ENCODE measurements at regions not wholly inside any gene's neighbourhood (a gene's known extent, or its start where the extent isn't known, plus 50 kb on each side); places are given as distances from the start of the nearest gene placed in this dataset.

DNA sequence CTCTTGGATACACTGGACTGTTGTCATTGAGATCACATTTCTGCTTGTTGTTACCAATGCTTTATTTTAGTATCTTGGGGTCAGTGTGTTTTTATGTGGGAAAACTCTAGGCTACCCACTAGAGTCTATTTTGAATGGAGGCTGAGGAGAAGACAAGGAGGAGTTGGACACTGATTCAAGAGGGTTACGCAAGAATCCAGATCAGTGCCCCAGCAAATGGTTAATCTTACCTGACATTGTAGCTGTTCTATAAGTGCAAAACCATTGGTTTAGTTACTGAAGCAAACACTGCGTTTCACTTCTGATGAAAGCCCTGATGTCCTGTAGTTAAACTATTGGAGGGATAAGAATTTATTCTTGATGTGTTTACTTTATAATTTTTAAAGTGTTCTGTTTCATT lies 331.1 kb upstream of the NR3C2 start:
- whole genome bisulfite sequencing (ENCODE audit: low lambda C conversion rate), result 25% methylated on average over 2 of the region's 2 CpGs
- DNase-seq, result no peak
- Histone ChIP-seq H3K27ac (ENCODE audit: low read depth in 2 of 2, low read length in 1 of 2) (no peak overlapping the region), H3K4me1 (ENCODE audit: control insufficient read depth in 1 of 2, insufficient read depth in 2 of 2, low read depth in 1 of 2, low read length in 1 of 2) (0 out of 4 replicates have a peak, but pooled peaks cover 0 to 6% of the 10 kb centered on the region in 2 experiments), H3K27me3 (ENCODE audit: insufficient read depth) (no peaks in the 10 kb centered on the region), H3K4me3 (ENCODE audit: low read depth in 2 of 2, low read length in 1 of 2) (no peak overlapping the region), H3K9me2 (no peaks in the 10 kb centered on the region), H3K9me3 (no peaks in the 10 kb centered on the region), H3K36me3 (replicated peaks in 1 of 2; ENCODE audit: control insufficient read depth in 1 of 2, insufficient read depth in 2 of 2, low read length in 1 of 2) (no peaks in the 10 kb centered on the region), H3K9ac (no peak overlapping the region), H2AFZ (ENCODE audit: low read depth) (no peak overlapping the region), H3F3A (replicated peaks; ENCODE audit: insufficient read depth) (no peaks in the 10 kb centered on the region), H3K79me2 (ENCODE audit: insufficient read depth) (no peaks in the 10 kb centered on the region), H3K4me2 (no peak overlapping the region), H4K20me1 (ENCODE audit: insufficient read depth) (no peaks in the 10 kb centered on the region)
- CTCF ChIA-PET, result no interaction called here
- TF ChIP-seq POLR2AphosphoS5 (IDR thresholded peaks at IDR 0.05; ENCODE audit: low read depth, low read length), result no peak
- TF ChIP-seq, protein P1, sequence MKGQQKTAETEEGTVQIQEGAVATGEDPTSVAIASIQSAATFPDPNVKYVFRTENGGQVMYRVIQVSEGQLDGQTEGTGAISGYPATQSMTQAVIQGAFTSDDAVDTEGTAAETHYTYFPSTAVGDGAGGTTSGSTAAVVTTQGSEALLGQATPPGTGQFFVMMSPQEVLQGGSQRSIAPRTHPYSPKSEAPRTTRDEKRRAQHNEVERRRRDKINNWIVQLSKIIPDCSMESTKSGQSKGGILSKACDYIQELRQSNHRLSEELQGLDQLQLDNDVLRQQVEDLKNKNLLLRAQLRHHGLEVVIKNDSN (IDR thresholded peaks at IDR 0.05; ENCODE audit: borderline replicate concordance, low read depth), result no peak
- TF ChIP-seq JUND (IDR thresholded peaks at IDR 0.05), result no peak
- TF ChIP-seq MXI1 (IDR thresholded peaks at IDR 0.05; ENCODE audit: low read depth, low read length), result no peak
- TF ChIP-seq, protein P2, sequence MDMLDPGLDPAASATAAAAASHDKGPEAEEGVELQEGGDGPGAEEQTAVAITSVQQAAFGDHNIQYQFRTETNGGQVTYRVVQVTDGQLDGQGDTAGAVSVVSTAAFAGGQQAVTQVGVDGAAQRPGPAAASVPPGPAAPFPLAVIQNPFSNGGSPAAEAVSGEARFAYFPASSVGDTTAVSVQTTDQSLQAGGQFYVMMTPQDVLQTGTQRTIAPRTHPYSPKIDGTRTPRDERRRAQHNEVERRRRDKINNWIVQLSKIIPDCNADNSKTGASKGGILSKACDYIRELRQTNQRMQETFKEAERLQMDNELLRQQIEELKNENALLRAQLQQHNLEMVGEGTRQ (IDR thresholded peaks at IDR 0.05; ENCODE audit: borderline replicate concordance, low read depth, low read length), result no peak
- no peak for TF ChIP-seq TEAD4 (IDR thresholded peaks at IDR 0.05; ENCODE audit: borderline replicate concordance, insufficient read depth)
- no peak for TF ChIP-seq SMC3 (IDR thresholded peaks at IDR 0.05; ENCODE audit: low read depth, low read length)
- no peak for TF ChIP-seq IRF3 (IDR thresholded peaks at IDR 0.05; ENCODE audit: low read depth, low read length)
- TF ChIP-seq NFIC (IDR thresholded peaks at IDR 0.05; ENCODE audit: borderline replicate concordance), result no peak
- TF ChIP-seq TCF12 (IDR thresholded peaks at IDR 0.05), result no peak
- TF ChIP-seq RXRA (IDR thresholded peaks at IDR 0.05; ENCODE audit: borderline replicate concordance, low read depth), result no peak
- no peak for TF ChIP-seq RAD21 (IDR thresholded peaks at IDR 0.05; ENCODE audit: low read length)
- no peak for TF ChIP-seq EZH2phosphoT487 (IDR thresholded peaks at IDR 0.05; ENCODE audit: borderline replicate concordance, low read depth)
- TF ChIP-seq, protein P3, sequence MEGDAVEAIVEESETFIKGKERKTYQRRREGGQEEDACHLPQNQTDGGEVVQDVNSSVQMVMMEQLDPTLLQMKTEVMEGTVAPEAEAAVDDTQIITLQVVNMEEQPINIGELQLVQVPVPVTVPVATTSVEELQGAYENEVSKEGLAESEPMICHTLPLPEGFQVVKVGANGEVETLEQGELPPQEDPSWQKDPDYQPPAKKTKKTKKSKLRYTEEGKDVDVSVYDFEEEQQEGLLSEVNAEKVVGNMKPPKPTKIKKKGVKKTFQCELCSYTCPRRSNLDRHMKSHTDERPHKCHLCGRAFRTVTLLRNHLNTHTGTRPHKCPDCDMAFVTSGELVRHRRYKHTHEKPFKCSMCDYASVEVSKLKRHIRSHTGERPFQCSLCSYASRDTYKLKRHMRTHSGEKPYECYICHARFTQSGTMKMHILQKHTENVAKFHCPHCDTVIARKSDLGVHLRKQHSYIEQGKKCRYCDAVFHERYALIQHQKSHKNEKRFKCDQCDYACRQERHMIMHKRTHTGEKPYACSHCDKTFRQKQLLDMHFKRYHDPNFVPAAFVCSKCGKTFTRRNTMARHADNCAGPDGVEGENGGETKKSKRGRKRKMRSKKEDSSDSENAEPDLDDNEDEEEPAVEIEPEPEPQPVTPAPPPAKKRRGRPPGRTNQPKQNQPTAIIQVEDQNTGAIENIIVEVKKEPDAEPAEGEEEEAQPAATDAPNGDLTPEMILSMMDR (IDR thresholded peaks at IDR 0.05), result no peak
- TF ChIP-seq REST (IDR thresholded peaks at IDR 0.05; ENCODE audit: low read depth, low read length), result no peak
- TF ChIP-seq EP300 (IDR thresholded peaks at IDR 0.05; ENCODE audit: borderline replicate concordance in 1 of 2, low read depth in 1 of 2, low read length in 1 of 2), result no peak
- POLR2A ChIA-PET, result no interaction called here

All from SK-N-SH (cell line).